GM23338 (cell line): ENCODE measurements at regions not wholly inside any gene's neighbourhood (a gene's known extent, or its start where the extent isn't known, plus 50 kb on each side); places are given as distances from the start of the nearest gene placed in this dataset.

Source experiments
- CREB1 ChIP-seq: fragments of 250-450 bp; sonication (Bioruptor Pico); IDR thresholded peaks from 2 replicates; pipeline ENCODE4 v1.5.0; 2020; ENCODE audit warnings: low read depth, mild to moderate bottlenecking, moderate library complexity
- ETS1 ChIP-seq: IDR thresholded peaks from 2 replicates; pipeline ENCODE4 v1.6.1; 2016; ENCODE audit warnings: antibody characterized with exemption
- JUNB ChIP-seq: IDR thresholded peaks from one replicate; pipeline ENCODE4 v1.6.1; 2016; ENCODE audit warnings: antibody characterized with exemption; ENCODE audit not compliant: unreplicated experiment
- ZNF331 ChIP-seq: fragments of 250-450 bp; sonication (Bioruptor Pico); IDR thresholded peaks from 2 replicates; pipeline ENCODE4 v1.5.0; 2020; ENCODE audit warnings: low read depth, mild to moderate bottlenecking, moderate library complexity
- TF ChIP-seq, protein P1 (sequence below): fragments of 250-450 bp; sonication (Bioruptor Pico); IDR thresholded peaks from 2 replicates; pipeline ENCODE4 v1.5.0; 2020; ENCODE audit warnings: mild to moderate bottlenecking, moderate library complexity
- TF ChIP-seq, protein P2 (sequence below), 2 experiments: fragments of 200-600 bp in 1 of 2; sonication (generic) in 1 of 2; conservative IDR thresholded peaks; 2 replicates each; pipeline versions ENCODE4 v1.5.1 to v1.6.1; 2016 to 2017; ENCODE audit warnings: antibody characterized with exemption in 2 of 2, low read depth in 2 of 2, mild to moderate bottlenecking in 2 of 2, moderate library complexity in 1 of 2

DNA sequence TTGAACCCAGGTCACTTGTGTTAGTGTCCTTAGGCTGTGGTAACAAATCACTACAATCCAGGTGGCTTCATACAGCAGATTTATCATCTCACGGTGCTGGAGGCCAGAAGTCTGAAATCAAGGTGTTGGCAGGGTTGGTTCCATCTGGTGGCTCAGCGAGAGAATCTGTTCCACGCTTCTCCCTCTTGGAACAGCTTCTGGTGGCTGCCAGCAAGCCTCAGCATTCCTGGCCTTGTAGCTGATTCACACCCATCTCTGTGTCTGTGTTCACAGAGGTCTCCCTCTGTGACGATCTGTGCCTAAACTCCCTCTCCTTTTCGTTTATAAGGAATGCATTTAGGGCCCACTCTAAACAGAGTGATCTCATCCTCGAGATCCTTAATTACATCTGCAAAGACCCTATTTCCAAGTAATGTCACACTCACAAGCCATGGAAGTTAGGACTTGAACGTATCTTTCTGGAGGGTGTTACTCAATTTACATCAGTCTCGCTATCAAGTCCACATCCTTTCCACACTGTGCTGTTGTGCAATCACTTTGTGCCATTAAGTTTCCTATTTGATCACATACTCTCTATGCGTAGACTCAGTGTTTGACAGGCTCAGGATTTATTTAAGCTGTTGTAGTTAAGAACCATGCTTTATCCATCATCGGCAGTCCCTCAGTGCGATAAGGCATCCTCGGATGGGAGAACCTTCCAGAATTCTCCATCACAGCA lies 164.4 kb downstream of the SOCS6 start (continued):
- TF ChIP-seq, protein P1, sequence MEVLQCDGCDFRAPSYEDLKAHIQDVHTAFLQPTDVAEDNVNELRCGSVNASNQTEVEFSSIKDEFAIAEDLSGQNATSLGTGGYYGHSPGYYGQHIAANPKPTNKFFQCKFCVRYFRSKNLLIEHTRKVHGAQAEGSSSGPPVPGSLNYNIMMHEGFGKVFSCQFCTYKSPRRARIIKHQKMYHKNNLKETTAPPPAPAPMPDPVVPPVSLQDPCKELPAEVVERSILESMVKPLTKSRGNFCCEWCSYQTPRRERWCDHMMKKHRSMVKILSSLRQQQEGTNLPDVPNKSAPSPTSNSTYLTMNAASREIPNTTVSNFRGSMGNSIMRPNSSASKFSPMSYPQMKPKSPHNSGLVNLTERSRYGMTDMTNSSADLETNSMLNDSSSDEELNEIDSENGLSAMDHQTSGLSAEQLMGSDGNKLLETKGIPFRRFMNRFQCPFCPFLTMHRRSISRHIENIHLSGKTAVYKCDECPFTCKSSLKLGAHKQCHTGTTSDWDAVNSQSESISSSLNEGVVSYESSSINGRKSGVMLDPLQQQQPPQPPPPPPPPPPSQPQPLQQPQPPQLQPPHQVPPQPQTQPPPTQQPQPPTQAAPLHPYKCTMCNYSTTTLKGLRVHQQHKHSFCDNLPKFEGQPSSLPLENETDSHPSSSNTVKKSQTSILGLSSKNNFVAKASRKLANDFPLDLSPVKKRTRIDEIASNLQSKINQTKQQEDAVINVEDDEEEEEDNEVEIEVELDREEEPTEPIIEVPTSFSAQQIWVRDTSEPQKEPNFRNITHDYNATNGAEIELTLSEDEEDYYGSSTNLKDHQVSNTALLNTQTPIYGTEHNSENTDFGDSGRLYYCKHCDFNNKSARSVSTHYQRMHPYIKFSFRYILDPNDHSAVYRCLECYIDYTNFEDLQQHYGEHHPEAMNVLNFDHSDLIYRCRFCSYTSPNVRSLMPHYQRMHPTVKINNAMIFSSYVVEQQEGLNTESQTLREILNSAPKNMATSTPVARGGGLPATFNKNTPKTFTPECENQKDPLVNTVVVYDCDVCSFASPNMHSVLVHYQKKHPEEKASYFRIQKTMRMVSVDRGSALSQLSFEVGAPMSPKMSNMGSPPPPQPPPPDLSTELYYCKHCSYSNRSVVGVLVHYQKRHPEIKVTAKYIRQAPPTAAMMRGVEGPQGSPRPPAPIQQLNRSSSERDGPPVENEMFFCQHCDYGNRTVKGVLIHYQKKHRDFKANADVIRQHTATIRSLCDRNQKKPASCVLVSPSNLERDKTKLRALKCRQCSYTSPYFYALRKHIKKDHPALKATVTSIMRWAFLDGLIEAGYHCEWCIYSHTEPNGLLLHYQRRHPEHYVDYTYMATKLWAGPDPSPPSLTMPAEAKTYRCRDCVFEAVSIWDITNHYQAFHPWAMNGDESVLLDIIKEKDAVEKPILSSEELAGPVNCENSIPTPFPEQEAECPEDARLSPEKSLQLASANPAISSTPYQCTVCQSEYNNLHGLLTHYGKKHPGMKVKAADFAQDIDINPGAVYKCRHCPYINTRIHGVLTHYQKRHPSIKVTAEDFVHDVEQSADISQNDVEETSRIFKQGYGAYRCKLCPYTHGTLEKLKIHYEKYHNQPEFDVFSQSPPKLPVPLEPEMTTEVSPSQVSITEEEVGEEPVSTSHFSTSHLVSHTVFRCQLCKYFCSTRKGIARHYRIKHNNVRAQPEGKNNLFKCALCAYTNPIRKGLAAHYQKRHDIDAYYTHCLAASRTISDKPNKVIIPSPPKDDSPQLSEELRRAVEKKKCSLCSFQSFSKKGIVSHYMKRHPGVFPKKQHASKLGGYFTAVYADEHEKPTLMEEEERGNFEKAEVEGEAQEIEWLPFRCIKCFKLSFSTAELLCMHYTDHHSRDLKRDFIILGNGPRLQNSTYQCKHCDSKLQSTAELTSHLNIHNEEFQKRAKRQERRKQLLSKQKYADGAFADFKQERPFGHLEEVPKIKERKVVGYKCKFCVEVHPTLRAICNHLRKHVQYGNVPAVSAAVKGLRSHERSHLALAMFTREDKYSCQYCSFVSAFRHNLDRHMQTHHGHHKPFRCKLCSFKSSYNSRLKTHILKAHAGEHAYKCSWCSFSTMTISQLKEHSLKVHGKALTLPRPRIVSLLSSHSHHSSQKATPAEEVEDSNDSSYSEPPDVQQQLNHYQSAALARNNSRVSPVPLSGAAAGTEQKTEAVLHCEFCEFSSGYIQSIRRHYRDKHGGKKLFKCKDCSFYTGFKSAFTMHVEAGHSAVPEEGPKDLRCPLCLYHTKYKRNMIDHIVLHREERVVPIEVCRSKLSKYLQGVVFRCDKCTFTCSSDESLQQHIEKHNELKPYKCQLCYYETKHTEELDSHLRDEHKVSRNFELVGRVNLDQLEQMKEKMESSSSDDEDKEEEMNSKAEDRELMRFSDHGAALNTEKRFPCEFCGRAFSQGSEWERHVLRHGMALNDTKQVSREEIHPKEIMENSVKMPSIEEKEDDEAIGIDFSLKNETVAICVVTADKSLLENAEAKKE (CRISPR knock-in tag), result no peak
- TF ChIP-seq ETS1 (no peak), ZNF331 (CRISPR knock-in tag) (no peak), CREB1 (CRISPR knock-in tag) (no peak), JUNB (no peak)
- TF ChIP-seq, protein P2, sequence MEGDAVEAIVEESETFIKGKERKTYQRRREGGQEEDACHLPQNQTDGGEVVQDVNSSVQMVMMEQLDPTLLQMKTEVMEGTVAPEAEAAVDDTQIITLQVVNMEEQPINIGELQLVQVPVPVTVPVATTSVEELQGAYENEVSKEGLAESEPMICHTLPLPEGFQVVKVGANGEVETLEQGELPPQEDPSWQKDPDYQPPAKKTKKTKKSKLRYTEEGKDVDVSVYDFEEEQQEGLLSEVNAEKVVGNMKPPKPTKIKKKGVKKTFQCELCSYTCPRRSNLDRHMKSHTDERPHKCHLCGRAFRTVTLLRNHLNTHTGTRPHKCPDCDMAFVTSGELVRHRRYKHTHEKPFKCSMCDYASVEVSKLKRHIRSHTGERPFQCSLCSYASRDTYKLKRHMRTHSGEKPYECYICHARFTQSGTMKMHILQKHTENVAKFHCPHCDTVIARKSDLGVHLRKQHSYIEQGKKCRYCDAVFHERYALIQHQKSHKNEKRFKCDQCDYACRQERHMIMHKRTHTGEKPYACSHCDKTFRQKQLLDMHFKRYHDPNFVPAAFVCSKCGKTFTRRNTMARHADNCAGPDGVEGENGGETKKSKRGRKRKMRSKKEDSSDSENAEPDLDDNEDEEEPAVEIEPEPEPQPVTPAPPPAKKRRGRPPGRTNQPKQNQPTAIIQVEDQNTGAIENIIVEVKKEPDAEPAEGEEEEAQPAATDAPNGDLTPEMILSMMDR (conservative IDR thresholded peaks at IDR 0.05; ENCODE audit: low read depth in 2 of 2), result no peak
